ENCODE measurements at regions not wholly inside any gene's neighbourhood (a gene's known extent, or its start where the extent isn't known, plus 50 kb on each side); places are given as distances from the start of the nearest gene placed in this dataset.

- POLR2A ChIA-PET, result no interaction called here
- no peaks in the 10 kb centered on the region for H3K36me3 ChIP-seq (ENCODE audit: control insufficient read depth in 1 of 2, insufficient read depth in 2 of 2, low read length in 2 of 2)
- H3K9ac ChIP-seq (ENCODE audit: low read length), result no peak overlapping the region
- no peaks in the 10 kb centered on the region; a peak in 1 of 4 replicates for H3K9me3 ChIP-seq (ENCODE audit: control insufficient read depth in 1 of 2, insufficient read depth in 1 of 2, low read depth in 1 of 2, low read length in 2 of 2)
- H2AFZ ChIP-seq (ENCODE audit: low read depth, low read length, poor library complexity, severe bottlenecking), result no peak overlapping the region
- no peaks in the 10 kb centered on the region for H3K27me3 ChIP-seq (ENCODE audit: insufficient read depth, low read length)
- no peak overlapping the region for H3K27ac ChIP-seq (ENCODE audit: low read depth, low read length)
- H3K4me1 ChIP-seq (ENCODE audit: control insufficient read depth in 1 of 2, insufficient read depth in 2 of 2, low read length in 2 of 2), result no peaks in the 10 kb centered on the region
- no peaks in the 10 kb centered on the region for H4K20me1 ChIP-seq (ENCODE audit: insufficient read depth)
- DNase-seq (ENCODE audit: low read depth, low spot score) (no peak), ATAC-seq (no peak)
- intact Hi-C loops (cut with micrococcal nuclease), result no loop called here
- H3K9me2 ChIP-seq (ENCODE audit: insufficient read depth), result no peaks in the 10 kb centered on the region
- H3K4me3 ChIP-seq (replicated peaks in 1 of 2; ENCODE audit: low read depth in 1 of 2, low read length in 2 of 2), result no peak overlapping the region
- RAD21 ChIA-PET (ENCODE audit: low non-redundant PET in 1 of 2, low total read pairs in 2 of 2, uncharacterized antibody in 2 of 2, unreplicated experiment in 2 of 2), result no interaction called here
- TF ChIP-seq POLR2AphosphoS5 (IDR thresholded peaks at IDR 0.05; ENCODE audit: low read depth, low read length) (no peak), CEBPB (IDR thresholded peaks at IDR 0.05; ENCODE audit: low read depth) (no peak), SRF (IDR thresholded peaks at IDR 0.05; ENCODE audit: low read depth) (no peak), JUND (IDR thresholded peaks at IDR 0.05) (no peak)
- TF ChIP-seq, protein P1, sequence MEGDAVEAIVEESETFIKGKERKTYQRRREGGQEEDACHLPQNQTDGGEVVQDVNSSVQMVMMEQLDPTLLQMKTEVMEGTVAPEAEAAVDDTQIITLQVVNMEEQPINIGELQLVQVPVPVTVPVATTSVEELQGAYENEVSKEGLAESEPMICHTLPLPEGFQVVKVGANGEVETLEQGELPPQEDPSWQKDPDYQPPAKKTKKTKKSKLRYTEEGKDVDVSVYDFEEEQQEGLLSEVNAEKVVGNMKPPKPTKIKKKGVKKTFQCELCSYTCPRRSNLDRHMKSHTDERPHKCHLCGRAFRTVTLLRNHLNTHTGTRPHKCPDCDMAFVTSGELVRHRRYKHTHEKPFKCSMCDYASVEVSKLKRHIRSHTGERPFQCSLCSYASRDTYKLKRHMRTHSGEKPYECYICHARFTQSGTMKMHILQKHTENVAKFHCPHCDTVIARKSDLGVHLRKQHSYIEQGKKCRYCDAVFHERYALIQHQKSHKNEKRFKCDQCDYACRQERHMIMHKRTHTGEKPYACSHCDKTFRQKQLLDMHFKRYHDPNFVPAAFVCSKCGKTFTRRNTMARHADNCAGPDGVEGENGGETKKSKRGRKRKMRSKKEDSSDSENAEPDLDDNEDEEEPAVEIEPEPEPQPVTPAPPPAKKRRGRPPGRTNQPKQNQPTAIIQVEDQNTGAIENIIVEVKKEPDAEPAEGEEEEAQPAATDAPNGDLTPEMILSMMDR (IDR thresholded peaks at IDR 0.05 in 2 of 3, conservative IDR thresholded peaks at IDR 0.05 in 1 of 3; ENCODE audit: borderline replicate concordance in 1 of 3, insufficient read depth in 1 of 3, low read depth in 2 of 3, low read length in 2 of 3), result no peak
- H3K79me2 ChIP-seq (ENCODE audit: insufficient read depth, low read length), result no peaks in the 10 kb centered on the region
- BruUV-seq (replicated peaks), result no TSS peak
- no peak overlapping the region for H3K4me2 ChIP-seq (ENCODE audit: low read length)
- CTCF ChIA-PET, result no interaction called here
Observed at GRCh38 chr16:26700250-26700649, 366.5 kb upstream of the C16orf82 start.

DNA sequence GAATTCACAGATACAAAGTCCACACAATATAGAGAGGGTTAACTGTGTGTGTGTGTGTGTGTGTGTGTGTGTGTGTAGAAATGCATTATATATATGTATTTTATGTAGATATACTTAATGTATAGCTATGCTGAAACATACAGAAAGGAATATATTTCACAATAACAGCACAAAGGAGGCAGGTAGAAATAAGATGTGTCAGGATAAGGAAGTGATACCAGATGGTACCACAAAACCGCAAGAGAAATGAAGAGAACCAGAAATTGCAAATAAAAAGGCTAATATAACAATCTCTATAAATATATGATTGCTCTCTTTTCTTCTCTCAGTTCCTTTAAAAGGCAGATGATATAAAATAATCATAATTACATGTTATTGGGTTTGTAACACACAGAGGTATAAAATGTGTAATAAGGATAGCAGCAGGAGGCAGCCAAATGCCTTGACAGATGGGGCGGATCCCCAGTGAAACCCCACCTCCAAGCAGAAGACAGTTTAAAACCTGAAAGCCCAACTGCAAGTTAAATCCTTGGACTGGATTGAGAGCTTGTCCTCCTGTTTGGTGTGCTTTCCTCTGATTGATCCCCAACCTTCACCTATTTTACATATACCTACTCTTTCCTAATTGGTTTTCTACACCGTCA lies 365.4 kb upstream of the C16orf82 start:
- Histone ChIP-seq H2AFZ (ENCODE audit: low read depth, low read length, poor library complexity, severe bottlenecking) (no peak overlapping the region), H3K9ac (ENCODE audit: low read length) (no peak overlapping the region), H3K27ac (ENCODE audit: low read depth, low read length) (no peak overlapping the region), H3K27me3 (ENCODE audit: insufficient read depth, low read length) (no peaks in the 10 kb centered on the region), H3K9me2 (ENCODE audit: insufficient read depth) (no peaks in the 10 kb centered on the region), H3K4me1 (ENCODE audit: control insufficient read depth in 1 of 2, insufficient read depth in 2 of 2, low read length in 2 of 2) (no peaks in the 10 kb centered on the region), H3K4me3 (replicated peaks in 1 of 2; ENCODE audit: low read depth in 1 of 2, low read length in 2 of 2) (no peak overlapping the region), H3K9me3 (ENCODE audit: control insufficient read depth in 1 of 2, insufficient read depth in 1 of 2, low read depth in 1 of 2, low read length in 2 of 2) (no peaks in the 10 kb centered on the region; a peak in 1 of 4 replicates), H3K4me2 (ENCODE audit: low read length) (no peak overlapping the region), H3K36me3 (ENCODE audit: control insufficient read depth in 1 of 2, insufficient read depth in 2 of 2, low read length in 2 of 2) (no peaks in the 10 kb centered on the region), H3K79me2 (ENCODE audit: insufficient read depth, low read length) (no peaks in the 10 kb centered on the region), H4K20me1 (ENCODE audit: insufficient read depth) (no peaks in the 10 kb centered on the region)
- intact Hi-C loops (cut with micrococcal nuclease), result no loop called here
- ChIA-PET RAD21 (ENCODE audit: low non-redundant PET in 1 of 2, low total read pairs in 2 of 2, uncharacterized antibody in 2 of 2, unreplicated experiment in 2 of 2) (no interaction called here), CTCF (no interaction called here), POLR2A (no interaction called here)
- no peak for ATAC-seq
- BruUV-seq (replicated peaks), result no TSS peak
- TF ChIP-seq, protein P2, sequence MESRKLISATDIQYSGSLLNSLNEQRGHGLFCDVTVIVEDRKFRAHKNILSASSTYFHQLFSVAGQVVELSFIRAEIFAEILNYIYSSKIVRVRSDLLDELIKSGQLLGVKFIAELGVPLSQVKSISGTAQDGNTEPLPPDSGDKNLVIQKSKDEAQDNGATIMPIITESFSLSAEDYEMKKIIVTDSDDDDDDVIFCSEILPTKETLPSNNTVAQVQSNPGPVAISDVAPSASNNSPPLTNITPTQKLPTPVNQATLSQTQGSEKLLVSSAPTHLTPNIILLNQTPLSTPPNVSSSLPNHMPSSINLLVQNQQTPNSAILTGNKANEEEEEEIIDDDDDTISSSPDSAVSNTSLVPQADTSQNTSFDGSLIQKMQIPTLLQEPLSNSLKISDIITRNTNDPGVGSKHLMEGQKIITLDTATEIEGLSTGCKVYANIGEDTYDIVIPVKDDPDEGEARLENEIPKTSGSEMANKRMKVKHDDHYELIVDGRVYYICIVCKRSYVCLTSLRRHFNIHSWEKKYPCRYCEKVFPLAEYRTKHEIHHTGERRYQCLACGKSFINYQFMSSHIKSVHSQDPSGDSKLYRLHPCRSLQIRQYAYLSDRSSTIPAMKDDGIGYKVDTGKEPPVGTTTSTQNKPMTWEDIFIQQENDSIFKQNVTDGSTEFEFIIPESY (IDR thresholded peaks at IDR 0.05; ENCODE audit: extremely low read depth, insufficient replicate concordance, low read length), result no peak
- TF ChIP-seq RAD21 (IDR thresholded peaks at IDR 0.05; ENCODE audit: low read depth) (no peak), SRF (IDR thresholded peaks at IDR 0.05; ENCODE audit: low read depth) (no peak), SP1 (IDR thresholded peaks at IDR 0.05; ENCODE audit: low read depth) (no peak), EGR1 (IDR thresholded peaks at IDR 0.05; ENCODE audit: low read depth) (no peak), YY1 (IDR thresholded peaks at IDR 0.05; ENCODE audit: extremely low read depth, insufficient replicate concordance, low read depth, low read length) (no peak), EZH2phosphoT487 (IDR thresholded peaks at IDR 0.05; ENCODE audit: borderline replicate concordance) (no peak)
- TF ChIP-seq, protein P3, sequence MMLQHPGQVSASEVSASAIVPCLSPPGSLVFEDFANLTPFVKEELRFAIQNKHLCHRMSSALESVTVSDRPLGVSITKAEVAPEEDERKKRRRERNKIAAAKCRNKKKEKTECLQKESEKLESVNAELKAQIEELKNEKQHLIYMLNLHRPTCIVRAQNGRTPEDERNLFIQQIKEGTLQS (IDR thresholded peaks at IDR 0.05), result no peak
- TF ChIP-seq, protein P1 (IDR thresholded peaks at IDR 0.05 in 2 of 3, conservative IDR thresholded peaks at IDR 0.05 in 1 of 3; ENCODE audit: borderline replicate concordance in 1 of 3, insufficient read depth in 1 of 3, low read depth in 2 of 3, low read length in 2 of 3), result no peak
- TF ChIP-seq, protein P4, sequence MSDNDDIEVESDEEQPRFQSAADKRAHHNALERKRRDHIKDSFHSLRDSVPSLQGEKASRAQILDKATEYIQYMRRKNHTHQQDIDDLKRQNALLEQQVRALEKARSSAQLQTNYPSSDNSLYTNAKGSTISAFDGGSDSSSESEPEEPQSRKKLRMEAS (IDR thresholded peaks at IDR 0.05), result no peak
- no peak for DNase-seq (ENCODE audit: low read depth, low spot score)
